SK-N-SH (cell line): ENCODE measurements at regions not wholly inside any gene's neighbourhood (a gene's known extent, or its start where the extent isn't known, plus 50 kb on each side); places are given as distances from the start of the nearest gene placed in this dataset.

Experiments
- CTCF ChIA-PET: fragments of 300-600, 350-600 bp; formaldehyde crosslinking; extraction: SDS; loops from one replicate; lab custom pipeline; 2021; lab: Yijun Ruan, JAX
- POLR2A ChIA-PET: fragments of 350-600 bp; sonication (Branson Sonifier 250); formaldehyde crosslinking; extraction: SDS; loops from one replicate; lab custom pipeline; 2020; ENCODE audit warnings: antibody characterized with exemption, inconsistent platforms; lab: Yijun Ruan, JAX
- DNase-seq: peaks from one replicate; pipeline ENCODE4 v3.0.0; 2012
- H2AFZ ChIP-seq: fragments of 200-600 bp; sonication (generic); 2 replicates; pipeline ENCODE4 v1.8.1; 2016; ENCODE audit warnings: antibody characterized with exemption, mild to moderate bottlenecking, low read depth
- H3F3A ChIP-seq: fragments of 200-600 bp; sonication (generic); replicated peaks from 2 replicates; pipeline ENCODE3; 2016; ENCODE audit warnings: antibody characterized with exemption, mild to moderate bottlenecking; ENCODE audit not compliant: insufficient read depth
- H3K27ac ChIP-seq, 2 experiments: fragments of 200-500 bp in 1 of 2; fragments of 200-600 bp in 1 of 2; sonication (Bioruptor generic) in 1 of 2; sonication (generic), shearing (Covaris generic) in 1 of 2; 2 replicates each; pipeline versions ENCODE4 v1.5.1 to v1.6.1; 2014 to 2016; ENCODE audit warnings: low read depth in 2 of 2, inconsistent platforms in 1 of 2, low read length in 1 of 2, mild to moderate bottlenecking in 1 of 2, mixed read lengths in 1 of 2
- H3K27me3 ChIP-seq: fragments of 200-600 bp; sonication (generic), shearing (Covaris generic); 2 replicates; pipeline ENCODE4 v1.6.1; 2016; ENCODE audit warnings: mixed run types; ENCODE audit not compliant: insufficient read depth
- H3K36me3 ChIP-seq, 2 experiments: fragments of 200-500 bp in 1 of 2; fragments of 200-600 bp in 1 of 2; sonication (Bioruptor generic) in 1 of 2; sonication (generic) in 1 of 2; replicated peaks in 1 of 2; 2 replicates each; pipeline versions ENCODE3 to v1.5.1; 2014 to 2016; ENCODE audit warnings: low read length in 1 of 2, mild to moderate bottlenecking in 1 of 2; ENCODE audit not compliant: insufficient read depth in 2 of 2, control insufficient read depth in 1 of 2
- H3K4me1 ChIP-seq, 2 experiments: fragments of 200-500 bp in 1 of 2; fragments of 200-600 bp in 1 of 2; sonication (Bioruptor generic) in 1 of 2; sonication (generic), shearing (Covaris generic) in 1 of 2; 2 replicates each; pipeline versions ENCODE4 v1.5.1 to v1.6.1; 2014 to 2016; ENCODE audit warnings: low read depth in 1 of 2, low read length in 1 of 2, mixed run types in 1 of 2; ENCODE audit not compliant: insufficient read depth in 2 of 2, control insufficient read depth in 1 of 2
- H3K4me2 ChIP-seq: fragments of 200-600 bp; sonication (generic), shearing (Covaris generic); 2 replicates; pipeline ENCODE4 v1.6.1; 2017; ENCODE audit warnings: mixed run types
- H3K4me3 ChIP-seq, 2 experiments: fragments of 200-500 bp in 1 of 2; fragments of 200-600 bp in 1 of 2; sonication (Bioruptor generic) in 1 of 2; sonication (generic), shearing (Covaris generic) in 1 of 2; 2 replicates each; pipeline versions ENCODE4 v1.5.1 to v1.8.1; 2014 to 2016; ENCODE audit warnings: low read depth in 2 of 2, inconsistent platforms in 1 of 2, low read length in 1 of 2, mild to moderate bottlenecking in 1 of 2, mixed read lengths in 1 of 2, moderate library complexity in 1 of 2
- H3K79me2 ChIP-seq: fragments of 200-600 bp; sonication (generic); 2 replicates; pipeline ENCODE4 v1.8.1; 2017; ENCODE audit warnings: mild to moderate bottlenecking; ENCODE audit not compliant: insufficient read depth
- H3K9ac ChIP-seq: fragments of 200-600 bp; sonication (generic); 2 replicates; pipeline ENCODE4 v1.6.1; 2017; ENCODE audit warnings: mixed run types
- H3K9me2 ChIP-seq: fragments of 200-600 bp; sonication (generic); 2 replicates; pipeline ENCODE4 v1.6.1; 2017; ENCODE audit warnings: mixed run types
- H3K9me3 ChIP-seq: fragments of 200-600 bp; sonication (generic); 2 replicates; pipeline ENCODE4 v1.6.1; 2017; ENCODE audit warnings: mixed run types, mild to moderate bottlenecking, moderate library complexity
- H4K20me1 ChIP-seq: fragments of 200-600 bp; sonication (generic); 2 replicates; pipeline ENCODE4 v1.6.1; 2017; ENCODE audit warnings: mild to moderate bottlenecking, mixed run types; ENCODE audit not compliant: insufficient read depth
- CHD2 ChIP-seq: fragments of 150-350 bp; IDR thresholded peaks from 2 replicates; pipeline ENCODE4 v1.6.1; 2018; ENCODE audit warnings: low read length; ENCODE audit not compliant: partially characterized antibody
- CTCF ChIP-seq: fragments of 200-600 bp; sonication (generic); IDR thresholded peaks from 2 replicates; pipeline ENCODE4 v1.6.1; 2017; ENCODE audit warnings: antibody characterized with exemption, mild to moderate bottlenecking, moderate library complexity
- EP300 ChIP-seq, 2 experiments: IDR thresholded peaks; 2 replicates each; pipeline versions ENCODE4 v1.4.0 to v1.6.1; 2012; ENCODE audit warnings: borderline replicate concordance in 1 of 2, low read depth in 1 of 2, low read length in 1 of 2
- FOSL2 ChIP-seq: IDR thresholded peaks from 2 replicates; pipeline ENCODE4 v1.4.0; 2012; ENCODE audit warnings: low read depth, mild to moderate bottlenecking, moderate library complexity, borderline replicate concordance
- FOXM1 ChIP-seq: IDR thresholded peaks from 2 replicates; pipeline ENCODE4 v1.4.0; 2012; ENCODE audit warnings: low read depth, mild to moderate bottlenecking
- GABPA ChIP-seq: IDR thresholded peaks from 2 replicates; pipeline ENCODE4 v1.4.0; 2012; ENCODE audit warnings: low read depth, mild to moderate bottlenecking
- JUND ChIP-seq: IDR thresholded peaks from 2 replicates; pipeline ENCODE4 v1.4.0; 2012
- MAX ChIP-seq: IDR thresholded peaks from 2 replicates; pipeline ENCODE4 v1.4.0; 2012; ENCODE audit warnings: low read depth
- MEF2A ChIP-seq: IDR thresholded peaks from 2 replicates; pipeline ENCODE4 v1.4.0; 2012; ENCODE audit warnings: low read depth, borderline replicate concordance
- NRF1 ChIP-seq: IDR thresholded peaks from 2 replicates; pipeline ENCODE4 v1.6.1; 2012; ENCODE audit warnings: low read depth, mild to moderate bottlenecking, low read length
- RCOR1 ChIP-seq: fragments of 150-350 bp; IDR thresholded peaks from 2 replicates; pipeline ENCODE4 v1.6.1; 2017; ENCODE audit warnings: antibody characterized with exemption, low read length
- RFX5 ChIP-seq: IDR thresholded peaks from 2 replicates; pipeline ENCODE4 v1.6.1; 2012; ENCODE audit warnings: mild to moderate bottlenecking, improper control_type of control experiment, low read length
- SIN3A ChIP-seq: IDR thresholded peaks from 2 replicates; pipeline ENCODE4 v1.6.1; 2012; ENCODE audit warnings: low read depth, mild to moderate bottlenecking, low read length, moderate library complexity, borderline replicate concordance
- TAF1 ChIP-seq: IDR thresholded peaks from 2 replicates; pipeline ENCODE4 v1.6.1; 2012; ENCODE audit warnings: low read depth, mild to moderate bottlenecking, low read length, moderate library complexity, borderline replicate concordance
- TCF12 ChIP-seq: IDR thresholded peaks from 2 replicates; pipeline ENCODE4 v1.4.0; 2012
- USF1 ChIP-seq: IDR thresholded peaks from 2 replicates; pipeline ENCODE4 v1.4.0; 2012; ENCODE audit warnings: low read depth, borderline replicate concordance
- ZBTB33 ChIP-seq: IDR thresholded peaks from 2 replicates; pipeline ENCODE4 v1.4.0; 2012; ENCODE audit warnings: low read depth, borderline replicate concordance
- WGBS: methylation state at CpG from one replicate; pipeline ENCODE4 v1.1.6; 2017; ENCODE audit warnings: low lambda C conversion rate; 5-methylcytosine and 5-hydroxymethylcytosine counted together
- TF ChIP-seq, protein P1 (sequence below): IDR thresholded peaks from 2 replicates; pipeline ENCODE4 v1.6.1; 2012; ENCODE audit warnings: mild to moderate bottlenecking, low read depth, low read length, moderate library complexity
- TF ChIP-seq, protein P2 (sequence below): IDR thresholded peaks from 2 replicates; pipeline ENCODE4; 2012

GRCh38 chr2:29977284-29977683, 55.9 kb upstream of the ALK start (continued):
- TF ChIP-seq, protein P1, sequence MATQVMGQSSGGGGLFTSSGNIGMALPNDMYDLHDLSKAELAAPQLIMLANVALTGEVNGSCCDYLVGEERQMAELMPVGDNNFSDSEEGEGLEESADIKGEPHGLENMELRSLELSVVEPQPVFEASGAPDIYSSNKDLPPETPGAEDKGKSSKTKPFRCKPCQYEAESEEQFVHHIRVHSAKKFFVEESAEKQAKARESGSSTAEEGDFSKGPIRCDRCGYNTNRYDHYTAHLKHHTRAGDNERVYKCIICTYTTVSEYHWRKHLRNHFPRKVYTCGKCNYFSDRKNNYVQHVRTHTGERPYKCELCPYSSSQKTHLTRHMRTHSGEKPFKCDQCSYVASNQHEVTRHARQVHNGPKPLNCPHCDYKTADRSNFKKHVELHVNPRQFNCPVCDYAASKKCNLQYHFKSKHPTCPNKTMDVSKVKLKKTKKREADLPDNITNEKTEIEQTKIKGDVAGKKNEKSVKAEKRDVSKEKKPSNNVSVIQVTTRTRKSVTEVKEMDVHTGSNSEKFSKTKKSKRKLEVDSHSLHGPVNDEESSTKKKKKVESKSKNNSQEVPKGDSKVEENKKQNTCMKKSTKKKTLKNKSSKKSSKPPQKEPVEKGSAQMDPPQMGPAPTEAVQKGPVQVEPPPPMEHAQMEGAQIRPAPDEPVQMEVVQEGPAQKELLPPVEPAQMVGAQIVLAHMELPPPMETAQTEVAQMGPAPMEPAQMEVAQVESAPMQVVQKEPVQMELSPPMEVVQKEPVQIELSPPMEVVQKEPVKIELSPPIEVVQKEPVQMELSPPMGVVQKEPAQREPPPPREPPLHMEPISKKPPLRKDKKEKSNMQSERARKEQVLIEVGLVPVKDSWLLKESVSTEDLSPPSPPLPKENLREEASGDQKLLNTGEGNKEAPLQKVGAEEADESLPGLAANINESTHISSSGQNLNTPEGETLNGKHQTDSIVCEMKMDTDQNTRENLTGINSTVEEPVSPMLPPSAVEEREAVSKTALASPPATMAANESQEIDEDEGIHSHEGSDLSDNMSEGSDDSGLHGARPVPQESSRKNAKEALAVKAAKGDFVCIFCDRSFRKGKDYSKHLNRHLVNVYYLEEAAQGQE: no peak
- peak; percentile 16; the same call in 1 of the 2 replicates for TF ChIP-seq TCF12
- TF ChIP-seq USF1: no peak
- TF ChIP-seq ZBTB33: no peak
- no peak for TF ChIP-seq TAF1
- TF ChIP-seq CTCF: no peak
- no peak for TF ChIP-seq FOSL2
- no peak for TF ChIP-seq JUND
- TF ChIP-seq EP300 (IDR thresholded peaks at IDR 0.05; ENCODE audit: borderline replicate concordance in 1 of 2, low read depth in 1 of 2, low read length in 1 of 2): peak in 1 of 2 experiments; percentile 84; a peak in 2 of 4 replicates
- TF ChIP-seq NRF1: no peak
- peak; percentile 58 for TF ChIP-seq CHD2
- no peak for TF ChIP-seq GABPA
- TF ChIP-seq RCOR1: peak; percentile 89; the same call in 1 of the 2 replicates
- TF ChIP-seq, all 33 proteins: peak for 6

- H3K9me2 ChIP-seq: no peaks in the 10 kb centered on the region
- no peak overlapping the region for H3K9ac ChIP-seq
- peaks cover 0 to 7% of the 10 kb centered on the region in 2 experiments; a peak in 1 of 4 replicates for H3K4me1 ChIP-seq
- CTCF ChIA-PET: interaction anchor here (0.6 to 2.9 kb wide), 6 partner anchors 13 to 58 kb away, joined by 3 to 11 read pairs (median 4); no protein-coding TSS in a partner anchor
- H3K9me3 ChIP-seq: no peaks in the 10 kb centered on the region
- H3K27me3 ChIP-seq: no peaks in the 10 kb centered on the region
- POLR2A ChIA-PET: no interaction called here
- no peak overlapping the region for H2AFZ ChIP-seq
- H3K4me2 ChIP-seq: no peak overlapping the region
- 42% methylated on average over 4 of the region's 4 CpGs for WGBS
- H3K79me2 ChIP-seq: no peaks in the 10 kb centered on the region
- no peaks in the 10 kb centered on the region for H4K20me1 ChIP-seq
- no peak overlapping the region for H3K27ac ChIP-seq
- no peak overlapping the region for H3K4me3 ChIP-seq
- DNase-seq: no peak
- no peaks in the 10 kb centered on the region for H3F3A ChIP-seq
- no peaks in the 10 kb centered on the region for H3K36me3 ChIP-seq
- no peak for TF ChIP-seq RFX5
- TF ChIP-seq, protein P2, sequence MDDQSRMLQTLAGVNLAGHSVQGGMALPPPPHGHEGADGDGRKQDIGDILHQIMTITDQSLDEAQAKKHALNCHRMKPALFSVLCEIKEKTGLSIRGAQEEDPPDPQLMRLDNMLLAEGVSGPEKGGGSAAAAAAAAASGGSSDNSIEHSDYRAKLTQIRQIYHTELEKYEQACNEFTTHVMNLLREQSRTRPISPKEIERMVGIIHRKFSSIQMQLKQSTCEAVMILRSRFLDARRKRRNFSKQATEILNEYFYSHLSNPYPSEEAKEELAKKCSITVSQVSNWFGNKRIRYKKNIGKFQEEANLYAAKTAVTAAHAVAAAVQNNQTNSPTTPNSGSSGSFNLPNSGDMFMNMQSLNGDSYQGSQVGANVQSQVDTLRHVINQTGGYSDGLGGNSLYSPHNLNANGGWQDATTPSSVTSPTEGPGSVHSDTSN: no peak
- TF ChIP-seq FOXM1: no peak
- no peak for TF ChIP-seq USF1
- no peak for TF ChIP-seq ZBTB33
- no peak for TF ChIP-seq SIN3A
- no peak for TF ChIP-seq MEF2A
- no peak for TF ChIP-seq MAX
These were observed 60.0 kb upstream of the ALK start for GRCh38 chr2:29981402-29981801.
